GM10266 (cell line): ENCODE measurements at regions not wholly inside any gene's neighbourhood (a gene's known extent, or its start where the extent isn't known, plus 50 kb on each side); places are given as distances from the start of the nearest gene placed in this dataset.
A peak's percentile ranks its signal among the peaks of the same experiment; 100 is the strongest.

Experiments used
- DNase-seq: peaks from one replicate; pipeline ENCODE4 v3.0.0; 2012; ENCODE audit errors: extremely low spot score
- CTCF ChIP-seq: IDR thresholded peaks from 2 replicates; pipeline ENCODE4 v1.5.1; 2012; ENCODE audit warnings: mild to moderate bottlenecking, low read depth; ENCODE audit not compliant: control insufficient read depth, insufficient read depth; ENCODE audit errors: missing control alignments

GRCh38 chr15:39363761-39364586 is 216.9 kb upstream of the THBS1 start:
- no peak for DNase-seq
- TF ChIP-seq CTCF = no peak

GRCh38 chr15:39364721-39365120 is 216.2 kb upstream of the THBS1 start:
- no peak for TF ChIP-seq CTCF
- DNase-seq = no peak

- no peak for TF ChIP-seq CTCF
- no peak for DNase-seq
These were observed 215.7 kb upstream of the THBS1 start for GRCh38 chr15:39365161-39365560.

- TF ChIP-seq CTCF = no peak
- DNase-seq = peak; percentile 26
These were observed 215.0 kb upstream of the THBS1 start for GRCh38 chr15:39365873-39366272.

- TF ChIP-seq CTCF = no peak
- DNase-seq = no peak
These were observed 213.3 kb upstream of the THBS1 start for GRCh38 chr15:39367596-39367995.

- DNase-seq = no peak
- no peak for TF ChIP-seq CTCF
These were observed 211.1 kb upstream of the THBS1 start for GRCh38 chr15:39369768-39370167.

- no peak for TF ChIP-seq CTCF
These were observed 204.4 kb upstream of the THBS1 start for GRCh38 chr15:39376371-39376909.

More at GRCh38 chr15:39376371-39376909, 204.4 kb upstream of the THBS1 start:
- no peak for DNase-seq
